Fibroblast of the aortic adventitia (primary cell): ENCODE measurements at regions not wholly inside any gene's neighbourhood (a gene's known extent, or its start where the extent isn't known, plus 50 kb on each side); places are given as distances from the start of the nearest gene placed in this dataset.

Source experiments
- DNase-seq: peaks from one replicate; pipeline ENCODE4 v3.0.0-alpha.2; 2010; ENCODE audit warnings: low read depth
- H3K4me3 ChIP-seq: 2 replicates; pipeline ENCODE4 v1.5.1; 2011; ENCODE audit warnings: low read depth, mild to moderate bottlenecking, control low read depth, low read length, moderate library complexity
- CTCF ChIP-seq: IDR thresholded peaks from 2 replicates; pipeline ENCODE4 v1.5.1; 2011; ENCODE audit warnings: mild to moderate bottlenecking, low read length, control low read depth, inconsistent platforms; ENCODE audit not compliant: insufficient read depth

GRCh38 chr5:54616518-54617220, 99.1 kb downstream of the SNX18 start:
- no peak overlapping the region for H3K4me3 ChIP-seq
- DNase-seq = no peak
- TF ChIP-seq CTCF = no peak

- H3K4me3 ChIP-seq = no peak overlapping the region
- DNase-seq = peak; percentile 95
- no peak for TF ChIP-seq CTCF
Observed at GRCh38 chr5:54616031-54616430, 98.5 kb downstream of the SNX18 start.

DNA sequence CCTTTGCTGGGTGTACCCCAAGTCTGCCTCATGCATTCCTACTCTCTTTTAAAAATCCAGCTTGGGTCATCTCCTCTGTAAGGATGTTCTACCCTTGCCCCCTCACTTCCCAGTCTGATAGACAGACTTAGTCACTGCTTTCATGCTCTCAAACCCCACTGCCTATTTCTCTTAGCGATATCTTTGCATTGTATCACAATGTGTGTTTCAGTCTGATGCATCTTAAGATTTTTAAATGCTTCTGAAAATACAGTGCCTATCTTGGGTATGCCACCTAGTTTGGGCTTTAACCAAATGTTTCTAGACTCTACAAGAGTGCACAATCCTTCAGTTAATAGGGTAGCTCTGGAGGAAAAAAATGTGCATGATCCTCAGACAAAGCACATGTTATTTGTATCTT, 97.8 kb downstream of the SNX18 start:
- no peak for DNase-seq
- H3K4me3 ChIP-seq = no peak overlapping the region
- no peak for TF ChIP-seq CTCF

- no peak for TF ChIP-seq CTCF
- no peak for DNase-seq
- H3K4me3 ChIP-seq = no peak overlapping the region
Observed at GRCh38 chr5:54612711-54613110, 95.2 kb downstream of the SNX18 start.

GRCh38 chr5:54611290-54611951, 93.9 kb downstream of the SNX18 start:
- no peak for TF ChIP-seq CTCF
- H3K4me3 ChIP-seq = no peak overlapping the region
- DNase-seq = no peak

GRCh38 chr5:54610197-54610944, 92.8 kb downstream of the SNX18 start:
- no peak overlapping the region for H3K4me3 ChIP-seq
- no peak for DNase-seq
- no peak for TF ChIP-seq CTCF
